DOHH2 (cell line): ENCODE measurements at regions not wholly inside any gene's neighbourhood (a gene's known extent, or its start where the extent isn't known, plus 50 kb on each side); places are given as distances from the start of the nearest gene placed in this dataset.

Source experiments
- H3F3A ChIP-seq: fragments of 200-600 bp; sonication (generic), shearing (Covaris generic); 2 replicates; pipeline ENCODE4 v1.6.0; 2016; ENCODE audit warnings: antibody characterized with exemption, mild to moderate bottlenecking; ENCODE audit not compliant: control insufficient read depth, insufficient read depth
- H3K27ac ChIP-seq: fragments of 200-600 bp; sonication (generic); 2 replicates; pipeline ENCODE4 v1.5.1; 2014; ENCODE audit warnings: low read depth, mild to moderate bottlenecking, low read length, moderate library complexity
- H3K27me3 ChIP-seq: fragments of 200-600 bp; sonication (generic); 2 replicates; pipeline ENCODE4 v1.6.1; 2014; ENCODE audit warnings: mild to moderate bottlenecking, low read length, mixed read lengths; ENCODE audit not compliant: control insufficient read depth
- H3K36me3 ChIP-seq: fragments of 200-600 bp; sonication (generic); 2 replicates; pipeline ENCODE4 v1.6.1; 2014; ENCODE audit warnings: mild to moderate bottlenecking, low read length, moderate library complexity, mixed read lengths; ENCODE audit not compliant: control insufficient read depth
- H3K4me1 ChIP-seq: fragments of 200-600 bp; sonication (generic); 2 replicates; pipeline ENCODE4 v1.6.1; 2014; ENCODE audit warnings: mild to moderate bottlenecking, low read length, mixed read lengths; ENCODE audit not compliant: control insufficient read depth
- H3K4me2 ChIP-seq: fragments of 200-600 bp; sonication (generic); 2 replicates; pipeline ENCODE4 v1.6.0; 2014; ENCODE audit warnings: mild to moderate bottlenecking, low read length, moderate library complexity
- H3K4me3 ChIP-seq: fragments of 200-600 bp; sonication (generic); 2 replicates; pipeline ENCODE4 v1.5.1; 2014; ENCODE audit warnings: mild to moderate bottlenecking, low read length, mixed read lengths
- H3K79me2 ChIP-seq: fragments of 200-600 bp; sonication (generic); 2 replicates; pipeline ENCODE4 v1.6.1; 2014; ENCODE audit warnings: mild to moderate bottlenecking, low read length, mixed read lengths; ENCODE audit not compliant: control insufficient read depth
- H3K9me2 ChIP-seq: fragments of 200-600 bp; sonication (generic); replicated peaks from 2 replicates; pipeline ENCODE4 v1.6.1; 2014; ENCODE audit warnings: mild to moderate bottlenecking, low read length, mixed read lengths; ENCODE audit not compliant: control insufficient read depth
- H3K9me3 ChIP-seq: fragments of 200-600 bp; sonication (generic); 2 replicates; pipeline ENCODE4 v1.6.1; 2014; ENCODE audit warnings: antibody characterized with exemption, low read length, mixed read lengths; ENCODE audit not compliant: control insufficient read depth, insufficient read depth
- H4K20me1 ChIP-seq: fragments of 200-600 bp; sonication (generic); 2 replicates; pipeline ENCODE4 v1.6.0; 2014; ENCODE audit warnings: low read depth, mild to moderate bottlenecking, antibody characterized with exemption, low read length, moderate library complexity; ENCODE audit not compliant: control insufficient read depth, insufficient read depth
- EZH2phosphoT487 ChIP-seq: fragments of 200-600 bp; sonication (generic); IDR thresholded peaks from 2 replicates; pipeline ENCODE4 v1.6.1; 2017; ENCODE audit warnings: borderline replicate concordance, mild to moderate bottlenecking, antibody characterized with exemption, low read length, moderate library complexity, mixed read lengths
- TF ChIP-seq, protein P1 (sequence below): fragments of 200-600 bp; sonication (generic); IDR thresholded peaks from one replicate; pipeline ENCODE4 v1.5.1; 2014; ENCODE audit warnings: antibody characterized with exemption, mild to moderate bottlenecking, low read depth, low read length; ENCODE audit not compliant: poor library complexity, severe bottlenecking

DNA sequence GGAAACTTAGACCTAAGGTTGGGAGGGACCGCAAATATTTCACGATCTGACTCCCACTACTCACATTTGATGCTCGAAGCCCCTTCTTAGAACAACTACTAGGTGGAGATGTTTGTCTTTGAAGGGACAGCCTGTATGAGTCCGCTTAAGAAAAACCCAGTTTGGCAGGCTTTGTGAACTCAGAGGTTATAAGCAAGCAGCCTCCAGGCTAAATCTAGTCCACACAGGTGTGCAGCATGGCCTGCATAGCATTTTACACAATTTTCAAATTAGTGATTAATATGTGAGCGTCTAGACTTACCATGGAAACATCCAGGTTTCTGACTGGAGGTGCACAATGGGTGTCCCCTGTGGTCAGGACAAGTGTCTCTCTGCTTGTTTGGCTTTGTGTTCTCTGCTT, 127.1 kb downstream of the KIF4B start:
- no peaks in the 10 kb centered on the region for H3K9me2 ChIP-seq
- H3K9me3 ChIP-seq, result no peaks in the 10 kb centered on the region
- no peak for TF ChIP-seq EZH2phosphoT487
- TF ChIP-seq, protein P1, sequence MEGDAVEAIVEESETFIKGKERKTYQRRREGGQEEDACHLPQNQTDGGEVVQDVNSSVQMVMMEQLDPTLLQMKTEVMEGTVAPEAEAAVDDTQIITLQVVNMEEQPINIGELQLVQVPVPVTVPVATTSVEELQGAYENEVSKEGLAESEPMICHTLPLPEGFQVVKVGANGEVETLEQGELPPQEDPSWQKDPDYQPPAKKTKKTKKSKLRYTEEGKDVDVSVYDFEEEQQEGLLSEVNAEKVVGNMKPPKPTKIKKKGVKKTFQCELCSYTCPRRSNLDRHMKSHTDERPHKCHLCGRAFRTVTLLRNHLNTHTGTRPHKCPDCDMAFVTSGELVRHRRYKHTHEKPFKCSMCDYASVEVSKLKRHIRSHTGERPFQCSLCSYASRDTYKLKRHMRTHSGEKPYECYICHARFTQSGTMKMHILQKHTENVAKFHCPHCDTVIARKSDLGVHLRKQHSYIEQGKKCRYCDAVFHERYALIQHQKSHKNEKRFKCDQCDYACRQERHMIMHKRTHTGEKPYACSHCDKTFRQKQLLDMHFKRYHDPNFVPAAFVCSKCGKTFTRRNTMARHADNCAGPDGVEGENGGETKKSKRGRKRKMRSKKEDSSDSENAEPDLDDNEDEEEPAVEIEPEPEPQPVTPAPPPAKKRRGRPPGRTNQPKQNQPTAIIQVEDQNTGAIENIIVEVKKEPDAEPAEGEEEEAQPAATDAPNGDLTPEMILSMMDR, result no peak
- no peak overlapping the region for H3K4me2 ChIP-seq
- no peaks in the 10 kb centered on the region for H3F3A ChIP-seq
- no peaks in the 10 kb centered on the region for H3K4me1 ChIP-seq
- no peaks in the 10 kb centered on the region for H3K79me2 ChIP-seq
- no peaks in the 10 kb centered on the region for H3K36me3 ChIP-seq
- no peaks in the 10 kb centered on the region for H4K20me1 ChIP-seq
- H3K27me3 ChIP-seq, result peaks cover 17% of the 10 kb centered on the region
- H3K4me3 ChIP-seq, result no peak overlapping the region
- no peak overlapping the region for H3K27ac ChIP-seq

DNA sequence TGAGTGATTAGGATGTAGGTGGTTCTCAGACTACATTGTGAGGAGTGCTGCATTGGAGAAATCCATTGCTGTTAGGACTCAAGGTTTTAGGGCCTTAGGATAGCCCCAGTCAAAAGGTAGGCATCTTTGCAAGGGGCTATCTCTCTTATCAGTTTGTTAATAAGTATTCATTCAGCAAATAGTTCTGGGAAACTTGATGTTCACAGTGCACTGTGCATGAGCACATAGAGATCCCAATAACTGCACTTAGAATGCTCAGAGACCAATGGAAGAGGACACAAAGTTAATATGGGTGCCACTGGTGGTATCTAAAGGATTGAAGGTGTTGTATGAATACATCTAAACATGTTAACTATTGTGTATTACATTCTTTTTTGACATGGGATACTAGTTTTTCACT, 131.4 kb downstream of the KIF4B start:
- Histone ChIP-seq H3K4me3 (no peak overlapping the region), H3K27me3 (no peaks in the 10 kb centered on the region), H3K4me2 (no peak overlapping the region), H3K79me2 (no peaks in the 10 kb centered on the region), H3K4me1 (peaks cover 2% of the 10 kb centered on the region), H3K36me3 (no peaks in the 10 kb centered on the region), H3F3A (no peaks in the 10 kb centered on the region), H3K9me3 (no peaks in the 10 kb centered on the region), H3K9me2 (no peaks in the 10 kb centered on the region), H4K20me1 (no peaks in the 10 kb centered on the region), H3K27ac (no peak overlapping the region)
- no peak for TF ChIP-seq EZH2phosphoT487
- TF ChIP-seq, protein P1, result no peak

DNA sequence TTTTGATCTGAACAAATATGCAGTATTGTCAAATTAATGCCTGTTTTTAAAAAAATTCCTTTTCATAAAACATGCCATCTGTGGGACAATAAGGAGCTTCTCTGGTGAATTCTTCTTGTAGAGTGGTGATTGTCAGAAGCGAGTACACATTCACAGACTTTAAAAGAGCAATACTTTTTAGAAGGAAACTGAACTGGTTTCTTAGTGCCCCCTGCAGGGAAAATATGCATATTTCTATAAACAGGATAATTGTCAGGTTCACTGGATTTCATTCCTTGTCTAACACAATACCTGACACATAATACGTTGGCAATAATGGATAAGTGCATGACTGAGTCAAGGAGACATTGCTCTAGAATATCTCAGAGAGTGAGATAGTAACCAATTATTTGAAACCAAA, 133.7 kb downstream of the KIF4B start:
- H3K79me2 ChIP-seq, result no peaks in the 10 kb centered on the region
- no peaks in the 10 kb centered on the region for H3K9me2 ChIP-seq
- H3K27ac ChIP-seq, result no peak overlapping the region
- H3K4me2 ChIP-seq, result no peak overlapping the region
- no peaks in the 10 kb centered on the region for H3K36me3 ChIP-seq
- H3K27me3 ChIP-seq, result no peaks in the 10 kb centered on the region
- H3K4me3 ChIP-seq, result no peak overlapping the region
- no peak for TF ChIP-seq EZH2phosphoT487
- TF ChIP-seq, protein P1, result peak; percentile 44
- no peaks in the 10 kb centered on the region for H3F3A ChIP-seq
- peaks cover 6% of the 10 kb centered on the region for H3K4me1 ChIP-seq
- no peaks in the 10 kb centered on the region for H3K9me3 ChIP-seq
- no peaks in the 10 kb centered on the region for H4K20me1 ChIP-seq

DNA sequence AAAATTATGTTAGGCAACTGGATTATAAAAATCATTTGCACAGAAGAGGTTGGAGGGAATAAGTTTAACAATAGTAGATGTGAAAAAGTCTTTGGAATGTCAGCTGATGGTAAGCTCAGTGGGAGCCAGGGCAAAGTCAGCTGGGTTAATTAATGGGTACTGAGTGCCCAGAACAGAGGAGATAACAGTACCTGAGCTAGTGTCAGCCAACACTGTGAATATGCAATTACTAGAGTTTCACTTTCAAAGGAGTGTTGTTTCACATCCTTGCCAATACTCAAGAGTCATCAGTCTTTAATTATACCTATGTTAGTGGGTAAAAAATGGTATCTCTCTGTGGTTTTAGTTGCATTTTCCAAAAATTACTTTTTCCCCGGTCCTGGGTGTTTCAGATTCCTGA, 135.1 kb downstream of the KIF4B start:
- no peaks in the 10 kb centered on the region for H3K9me2 ChIP-seq
- H3K9me3 ChIP-seq, result no peaks in the 10 kb centered on the region
- H3K27ac ChIP-seq, result no peak overlapping the region
- no peaks in the 10 kb centered on the region for H4K20me1 ChIP-seq
- H3K27me3 ChIP-seq, result no peaks in the 10 kb centered on the region
- H3K4me1 ChIP-seq, result peaks cover 6% of the 10 kb centered on the region
- H3K36me3 ChIP-seq, result no peaks in the 10 kb centered on the region
- H3F3A ChIP-seq, result no peaks in the 10 kb centered on the region
- no peak overlapping the region for H3K4me3 ChIP-seq
- TF ChIP-seq EZH2phosphoT487, result no peak
- TF ChIP-seq, protein P1, result no peak
- no peak overlapping the region for H3K4me2 ChIP-seq
- H3K79me2 ChIP-seq, result no peaks in the 10 kb centered on the region
